Glutamatergic neuron (in vitro differentiated cells): ENCODE measurements at regions not wholly inside any gene's neighbourhood (a gene's known extent, or its start where the extent isn't known, plus 50 kb on each side); places are given as distances from the start of the nearest gene placed in this dataset.

Experiments used
- DNase-seq: peaks from one replicate; pipeline ENCODE4 v3.0.0; 2022
- H3K27ac Mint-ChIP-seq: one replicate; pipeline ENCODE4 v1.8.0; 2020; ENCODE audit warnings: mild to moderate bottlenecking, mixed read lengths, inconsistent platforms; ENCODE audit not compliant: unreplicated experiment
- H3K27me3 Mint-ChIP-seq: one replicate; pipeline ENCODE4 v1.8.0; 2020; ENCODE audit warnings: mild to moderate bottlenecking, moderate library complexity, mixed read lengths, inconsistent platforms; ENCODE audit not compliant: unreplicated experiment
- H3K36me3 Mint-ChIP-seq: one replicate; pipeline ENCODE4 v1.8.0; 2020; ENCODE audit warnings: mild to moderate bottlenecking, mixed read lengths, inconsistent platforms; ENCODE audit not compliant: unreplicated experiment
- H3K4me1 Mint-ChIP-seq: one replicate; pipeline ENCODE4 v1.8.0; 2020; ENCODE audit warnings: mild to moderate bottlenecking, low read depth, mixed read lengths, inconsistent platforms; ENCODE audit not compliant: unreplicated experiment
- H3K4me3 Mint-ChIP-seq: one replicate; pipeline ENCODE4 v1.8.0; 2020; ENCODE audit warnings: mild to moderate bottlenecking, mixed read lengths, inconsistent platforms; ENCODE audit not compliant: unreplicated experiment
- H3K9me3 Mint-ChIP-seq: one replicate; pipeline ENCODE4 v1.8.0; 2020; ENCODE audit warnings: mild to moderate bottlenecking, moderate library complexity, mixed read lengths, inconsistent platforms; ENCODE audit not compliant: unreplicated experiment
- TF ChIP-seq, protein P1 (sequence below): fragments of 200-600 bp; sonication (generic); IDR thresholded peaks from one replicate; pipeline ENCODE4 v1.5.0; 2021; ENCODE audit not compliant: partially characterized antibody, unreplicated experiment

GRCh38 chr3:34635352-34635850, 837.0 kb downstream of the PDCD6IP start:
- DNase-seq: peak; percentile 77
- Mint-ChIP-seq H3K27ac (peak overlapping the region; percentile 96), H3K4me1 (peaks cover 12% of the 10 kb centered on the region), H3K27me3 (peaks cover 9% of the 10 kb centered on the region), H3K4me3 (peak overlapping the region; percentile 83), H3K36me3 (no peaks in the 10 kb centered on the region), H3K9me3 (peaks cover 15% of the 10 kb centered on the region)
- TF ChIP-seq, protein P1, sequence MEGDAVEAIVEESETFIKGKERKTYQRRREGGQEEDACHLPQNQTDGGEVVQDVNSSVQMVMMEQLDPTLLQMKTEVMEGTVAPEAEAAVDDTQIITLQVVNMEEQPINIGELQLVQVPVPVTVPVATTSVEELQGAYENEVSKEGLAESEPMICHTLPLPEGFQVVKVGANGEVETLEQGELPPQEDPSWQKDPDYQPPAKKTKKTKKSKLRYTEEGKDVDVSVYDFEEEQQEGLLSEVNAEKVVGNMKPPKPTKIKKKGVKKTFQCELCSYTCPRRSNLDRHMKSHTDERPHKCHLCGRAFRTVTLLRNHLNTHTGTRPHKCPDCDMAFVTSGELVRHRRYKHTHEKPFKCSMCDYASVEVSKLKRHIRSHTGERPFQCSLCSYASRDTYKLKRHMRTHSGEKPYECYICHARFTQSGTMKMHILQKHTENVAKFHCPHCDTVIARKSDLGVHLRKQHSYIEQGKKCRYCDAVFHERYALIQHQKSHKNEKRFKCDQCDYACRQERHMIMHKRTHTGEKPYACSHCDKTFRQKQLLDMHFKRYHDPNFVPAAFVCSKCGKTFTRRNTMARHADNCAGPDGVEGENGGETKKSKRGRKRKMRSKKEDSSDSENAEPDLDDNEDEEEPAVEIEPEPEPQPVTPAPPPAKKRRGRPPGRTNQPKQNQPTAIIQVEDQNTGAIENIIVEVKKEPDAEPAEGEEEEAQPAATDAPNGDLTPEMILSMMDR: no peak

DNA sequence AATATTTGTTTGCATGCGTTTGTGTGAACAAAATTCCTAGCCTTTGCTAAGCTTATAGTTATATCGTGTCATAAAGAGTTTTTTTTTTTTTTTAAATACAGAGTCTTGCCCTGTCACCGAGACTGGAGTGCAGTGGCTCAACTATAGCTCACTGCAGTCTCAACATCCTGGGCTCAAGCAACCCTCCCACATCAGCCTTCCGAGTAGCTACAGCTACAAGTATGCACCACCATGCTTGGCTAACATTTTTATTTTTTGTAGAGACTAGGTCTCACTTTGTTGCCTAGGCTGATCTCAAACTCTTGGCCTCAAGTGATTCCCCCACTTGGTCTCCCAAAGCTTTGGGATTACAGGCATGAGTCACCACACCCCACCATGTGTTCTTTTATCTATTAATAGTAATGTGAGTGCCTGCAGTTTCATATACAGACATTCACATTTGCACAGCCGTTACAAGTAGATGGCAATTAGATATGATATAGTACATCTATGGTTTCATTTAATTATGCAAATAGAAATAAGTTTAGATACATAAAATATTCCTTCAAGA, 848.6 kb downstream of the PDCD6IP start:
- TF ChIP-seq, protein P1: no peak
- Mint-ChIP-seq H3K9me3 (no peaks in the 10 kb centered on the region), H3K4me3 (no peak overlapping the region), H3K36me3 (no peaks in the 10 kb centered on the region), H3K27me3 (no peaks in the 10 kb centered on the region), H3K4me1 (no peaks in the 10 kb centered on the region), H3K27ac (no peak overlapping the region)
- no peak for DNase-seq

DNA sequence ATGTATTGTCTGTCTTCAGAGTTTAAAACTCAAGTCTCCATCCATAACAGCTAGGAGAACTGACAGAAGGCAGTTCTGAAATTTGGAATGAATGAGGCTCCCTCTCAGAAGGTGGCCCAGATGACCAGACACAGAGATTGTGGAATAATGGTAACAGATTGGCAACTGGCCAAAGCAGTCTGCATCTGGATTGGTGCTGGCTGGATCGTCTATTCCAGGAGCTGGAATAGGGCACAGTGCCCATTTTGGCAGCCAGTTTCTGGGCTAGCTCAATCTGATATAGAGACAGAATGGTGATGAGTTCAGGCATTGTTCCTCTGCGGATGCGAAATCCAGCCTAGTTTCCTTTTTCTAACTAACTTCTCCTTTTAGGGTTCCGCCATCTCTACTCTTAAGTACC, 851.7 kb downstream of the PDCD6IP start:
- no peak for DNase-seq
- Mint-ChIP-seq H3K4me1 (no peaks in the 10 kb centered on the region), H3K27ac (no peak overlapping the region), H3K27me3 (no peaks in the 10 kb centered on the region), H3K36me3 (no peaks in the 10 kb centered on the region), H3K9me3 (no peaks in the 10 kb centered on the region), H3K4me3 (no peak overlapping the region)
- TF ChIP-seq, protein P1: no peak

- TF ChIP-seq, protein P1: no peak
- no peak for DNase-seq
- Mint-ChIP-seq H3K9me3 (peaks cover 3% of the 10 kb centered on the region), H3K4me1 (no peaks in the 10 kb centered on the region), H3K36me3 (peaks cover 5% of the 10 kb centered on the region), H3K4me3 (no peak overlapping the region), H3K27ac (no peak overlapping the region), H3K27me3 (peaks cover 2% of the 10 kb centered on the region)
Measured at GRCh38 chr3:34668915-34669314, 870.5 kb downstream of the PDCD6IP start.

DNA sequence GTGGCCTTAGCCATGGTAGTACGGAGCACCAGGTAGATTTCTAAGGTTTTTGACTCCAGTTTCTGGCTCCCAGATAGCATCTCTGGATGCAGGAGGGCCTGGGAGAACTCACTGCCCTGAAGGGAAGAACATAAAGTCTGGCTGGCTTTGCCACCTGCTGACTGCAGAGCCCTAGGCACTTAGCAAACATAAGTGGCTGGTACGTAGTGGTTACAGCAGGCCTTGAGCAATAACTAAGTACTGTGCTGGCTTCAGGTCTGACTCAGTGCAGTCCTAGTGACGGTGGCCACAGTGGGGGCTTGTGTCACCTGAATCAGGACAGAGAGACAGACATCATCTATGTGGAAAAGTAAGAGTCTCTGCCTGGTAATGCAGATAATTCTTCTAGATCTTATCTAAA, 871.1 kb downstream of the PDCD6IP start:
- no peaks in the 10 kb centered on the region for H3K4me1 Mint-ChIP-seq
- DNase-seq: no peak
- TF ChIP-seq, protein P1: no peak
- H3K9me3 Mint-ChIP-seq: peaks cover 3% of the 10 kb centered on the region
- no peak overlapping the region for H3K4me3 Mint-ChIP-seq
- H3K27ac Mint-ChIP-seq: no peak overlapping the region
- H3K27me3 Mint-ChIP-seq: peaks cover 2% of the 10 kb centered on the region
- peaks cover 5% of the 10 kb centered on the region for H3K36me3 Mint-ChIP-seq
